ENCODE measurements at regions not wholly inside any gene's neighbourhood (a gene's known extent, or its start where the extent isn't known, plus 50 kb on each side); places are given as distances from the start of the nearest gene placed in this dataset.

- POLR2A ChIA-PET = no interaction called here
- no peaks in the 10 kb centered on the region for H3K36me3 Mint-ChIP-seq (ENCODE audit: insufficient read depth, unreplicated experiment)
- BruUV-seq (replicated peaks) = no TSS peak
- no peak for TF ChIP-seq CTCF (IDR thresholded peaks at IDR 0.05; ENCODE audit: insufficient read depth in 1 of 2, low read depth in 1 of 2, low read length in 1 of 2, severe bottlenecking in 1 of 2, unreplicated experiment in 1 of 2)
- Histone ChIP-seq H3K9me3 (no peaks in the 10 kb centered on the region), H3K4me3 (ENCODE audit: low read depth, low read length) (no peak overlapping the region), H3K27me3 (replicated peaks; ENCODE audit: control insufficient read depth, insufficient read depth, low read length) (no peaks in the 10 kb centered on the region), H3K4me1 (no peaks in the 10 kb centered on the region), H3K36me3 (ENCODE audit: control insufficient read depth, insufficient read depth, low read length) (no peaks in the 10 kb centered on the region)
- DNase-seq = no peak
- intact Hi-C loops (cut with micrococcal nuclease; ENCODE audit: unreplicated experiment) = no loop called here
- H3K27me3 Mint-ChIP-seq (ENCODE audit: insufficient read depth, unreplicated experiment) = no peaks in the 10 kb centered on the region
- H3K4me3 Mint-ChIP-seq (ENCODE audit: unreplicated experiment) = no peak overlapping the region
- CTCF ChIA-PET = no interaction called here
- peaks cover under 1% of the 10 kb centered on the region for H3K4me1 Mint-ChIP-seq (ENCODE audit: low read depth, unreplicated experiment)
- no peak overlapping the region for H3K27ac Mint-ChIP-seq (ENCODE audit: unreplicated experiment)
- H3K9me3 Mint-ChIP-seq (ENCODE audit: unreplicated experiment) = no peaks in the 10 kb centered on the region
Observed at GRCh38 chr5:57687596-57687995, 205.0 kb upstream of the ACTBL2 start.

- no TSS peak for BruUV-seq (replicated peaks)
- Mint-ChIP-seq H3K27me3 (ENCODE audit: insufficient read depth, unreplicated experiment) (no peaks in the 10 kb centered on the region), H3K9me3 (ENCODE audit: unreplicated experiment) (no peaks in the 10 kb centered on the region), H3K27ac (ENCODE audit: unreplicated experiment) (no peak overlapping the region), H3K4me1 (ENCODE audit: low read depth, unreplicated experiment) (no peaks in the 10 kb centered on the region), H3K36me3 (ENCODE audit: insufficient read depth, unreplicated experiment) (no peaks in the 10 kb centered on the region), H3K4me3 (ENCODE audit: unreplicated experiment) (no peak overlapping the region)
- POLR2A ChIA-PET = no interaction called here
- CTCF ChIA-PET = no interaction called here
- no peaks in the 10 kb centered on the region for H3K9me3 ChIP-seq
- H3K4me3 ChIP-seq (ENCODE audit: low read depth, low read length) = no peak overlapping the region
- no peaks in the 10 kb centered on the region for H3K36me3 ChIP-seq (ENCODE audit: control insufficient read depth, insufficient read depth, low read length)
- TF ChIP-seq CTCF (IDR thresholded peaks at IDR 0.05; ENCODE audit: insufficient read depth in 1 of 2, low read depth in 1 of 2, low read length in 1 of 2, severe bottlenecking in 1 of 2, unreplicated experiment in 1 of 2) = no peak
- DNase-seq = no peak
- intact Hi-C loops (cut with micrococcal nuclease; ENCODE audit: unreplicated experiment) = no loop called here
- H3K27me3 ChIP-seq (replicated peaks; ENCODE audit: control insufficient read depth, insufficient read depth, low read length) = no peaks in the 10 kb centered on the region
- H3K4me1 ChIP-seq = no peaks in the 10 kb centered on the region
Observed at GRCh38 chr5:57685516-57686255, 203.1 kb upstream of the ACTBL2 start.

GRCh38 chr5:57684299-57684702 is 201.7 kb upstream of the ACTBL2 start:
- POLR2A ChIA-PET = no interaction called here
- H3K27ac Mint-ChIP-seq (ENCODE audit: unreplicated experiment) = no peak overlapping the region

More at GRCh38 chr5:57684299-57684702, 201.7 kb upstream of the ACTBL2 start:
- H3K9me3 ChIP-seq = no peaks in the 10 kb centered on the region
- no peak for TF ChIP-seq CTCF (IDR thresholded peaks at IDR 0.05; ENCODE audit: insufficient read depth in 1 of 2, low read depth in 1 of 2, low read length in 1 of 2, severe bottlenecking in 1 of 2, unreplicated experiment in 1 of 2)
- H3K36me3 ChIP-seq (ENCODE audit: control insufficient read depth, insufficient read depth, low read length) = no peaks in the 10 kb centered on the region
- H3K4me3 ChIP-seq (ENCODE audit: low read depth, low read length) = no peak overlapping the region
- no TSS peak for BruUV-seq (replicated peaks)
- no peaks in the 10 kb centered on the region for H3K4me1 ChIP-seq
- CTCF ChIA-PET = no interaction called here
- H3K27me3 ChIP-seq (replicated peaks; ENCODE audit: control insufficient read depth, insufficient read depth, low read length) = no peaks in the 10 kb centered on the region
- DNase-seq = no peak
- H3K4me3 Mint-ChIP-seq (ENCODE audit: unreplicated experiment) = no peak overlapping the region
- H3K36me3 Mint-ChIP-seq (ENCODE audit: insufficient read depth, unreplicated experiment) = no peaks in the 10 kb centered on the region
- intact Hi-C loops (cut with micrococcal nuclease; ENCODE audit: unreplicated experiment) = no loop called here
- no peaks in the 10 kb centered on the region for H3K4me1 Mint-ChIP-seq (ENCODE audit: low read depth, unreplicated experiment)
- no peaks in the 10 kb centered on the region for H3K9me3 Mint-ChIP-seq (ENCODE audit: unreplicated experiment)
- no peaks in the 10 kb centered on the region for H3K27me3 Mint-ChIP-seq (ENCODE audit: insufficient read depth, unreplicated experiment)
